NB4 (cell line): ENCODE measurements at regions not wholly inside any gene's neighbourhood (a gene's known extent, or its start where the extent isn't known, plus 50 kb on each side); places are given as distances from the start of the nearest gene placed in this dataset.

Experiments
- CTCF ChIP-seq: IDR thresholded peaks from one replicate; pipeline ENCODE4 v1.5.1; 2012; ENCODE audit warnings: low read depth, low read length
- POLR2A ChIP-seq: IDR thresholded peaks from 2 replicates; pipeline ENCODE4 v1.6.1; 2011; ENCODE audit warnings: mild to moderate bottlenecking; ENCODE audit not compliant: insufficient read length; ENCODE audit errors: extremely low read depth

- TF ChIP-seq CTCF: no peak
- no peak for TF ChIP-seq POLR2A
Observed at GRCh38 chrX:94961730-94962129, 1287.7 kb downstream of the FAM133A start.
